GM23338 (cell line): ENCODE measurements at regions not wholly inside any gene's neighbourhood (a gene's known extent, or its start where the extent isn't known, plus 50 kb on each side); places are given as distances from the start of the nearest gene placed in this dataset.
A peak's percentile ranks its signal among the peaks of the same experiment; 100 is the strongest.

Experiments used
- ATAC-seq: fragments of 200-7000 bp; cut with Tn5 transposase; 3 replicates; pipeline ENCODE4 v1.9.1; 2020
- DNase-seq: peaks from one replicate; pipeline ENCODE4 v3.0.0-alpha.2; 2015; ENCODE audit warnings: low spot score
- H2AFZ ChIP-seq: fragments of 200-600 bp; sonication (generic); 2 replicates; pipeline ENCODE4 v1.8.0; 2016; ENCODE audit warnings: antibody characterized with exemption, mild to moderate bottlenecking, moderate library complexity
- H3F3A ChIP-seq: fragments of 200-600 bp; sonication (generic); replicated peaks from 2 replicates; pipeline ENCODE4 v1.8.0; 2017; ENCODE audit warnings: antibody characterized with exemption, mixed run types, low read depth
- H3K27ac ChIP-seq: fragments of 200-600 bp; sonication (generic); 2 replicates; pipeline ENCODE4 v1.6.1; 2016; ENCODE audit warnings: low read depth
- H3K27me3 ChIP-seq: fragments of 200-600 bp; sonication (generic); 2 replicates; pipeline ENCODE4 v1.8.0; 2016; ENCODE audit warnings: mild to moderate bottlenecking, mixed run types, moderate library complexity; ENCODE audit not compliant: insufficient read depth
- H3K36me3 ChIP-seq: fragments of 200-600 bp; sonication (generic); 2 replicates; pipeline ENCODE4 v1.8.0; 2016; ENCODE audit warnings: mild to moderate bottlenecking; ENCODE audit not compliant: insufficient read depth
- H3K4me1 ChIP-seq: fragments of 200-600 bp; sonication (generic); 2 replicates; pipeline ENCODE4 v1.8.0; 2016; ENCODE audit warnings: mild to moderate bottlenecking, moderate library complexity; ENCODE audit not compliant: insufficient read depth
- H3K4me2 ChIP-seq: fragments of 200-600 bp; sonication (generic); 2 replicates; pipeline ENCODE4 v1.7.1; 2017; ENCODE audit warnings: mixed run types
- H3K4me3 ChIP-seq: fragments of 200-600 bp; sonication (generic); 2 replicates; pipeline ENCODE4 v1.6.1; 2016; ENCODE audit warnings: mixed run types
- H3K79me2 ChIP-seq: fragments of 200-600 bp; sonication (generic); replicated peaks from 2 replicates; pipeline ENCODE4 v1.8.0; 2017; ENCODE audit warnings: mild to moderate bottlenecking; ENCODE audit not compliant: insufficient read depth
- H3K9me2 ChIP-seq: fragments of 200-600 bp; sonication (generic); 2 replicates; pipeline ENCODE4 v1.8.0; 2017; ENCODE audit not compliant: insufficient read depth
- H4K20me1 ChIP-seq: fragments of 200-600 bp; sonication (generic); replicated peaks from 2 replicates; pipeline ENCODE4 v1.8.0; 2017; ENCODE audit warnings: mild to moderate bottlenecking; ENCODE audit not compliant: insufficient read depth
- H3K27ac Mint-ChIP-seq: 2 replicates; pipeline ENCODE4 v1.8.0; 2020; ENCODE audit warnings: inconsistent platforms, mild to moderate bottlenecking, moderate library complexity, mixed read lengths
- H3K27me3 Mint-ChIP-seq: 3 replicates; pipeline ENCODE4 v1.8.0; 2022; ENCODE audit warnings: low read depth, mild to moderate bottlenecking, moderate library complexity, mixed read lengths, inconsistent platforms; ENCODE audit not compliant: insufficient read depth, poor library complexity
- H3K36me3 Mint-ChIP-seq: 3 replicates; pipeline ENCODE4 v1.8.0; 2021; ENCODE audit warnings: low read depth, mild to moderate bottlenecking, inconsistent platforms, moderate library complexity, mixed read lengths
- H3K4me1 Mint-ChIP-seq: 3 replicates; pipeline ENCODE4 v1.8.0; 2020; ENCODE audit warnings: mild to moderate bottlenecking, inconsistent platforms, mixed read lengths
- H3K4me3 Mint-ChIP-seq: 3 replicates; pipeline ENCODE4 v1.8.0; 2021; ENCODE audit warnings: moderate library complexity, mild to moderate bottlenecking, inconsistent platforms, mixed read lengths
- H3K9me3 Mint-ChIP-seq: 3 replicates; pipeline ENCODE4 v1.8.0; 2020; ENCODE audit warnings: moderate library complexity, mild to moderate bottlenecking, inconsistent platforms, mixed read lengths
- CTCF ChIP-seq, 2 experiments: fragments of 200-600 bp in 1 of 2; sonication (generic) in 1 of 2; conservative IDR thresholded peaks; 2 replicates each; pipeline versions ENCODE4 v1.5.1 to v1.6.1; 2016 to 2017; ENCODE audit warnings: antibody characterized with exemption in 2 of 2, low read depth in 2 of 2, mild to moderate bottlenecking in 2 of 2, moderate library complexity in 1 of 2
- REST ChIP-seq: IDR thresholded peaks from one replicate; pipeline ENCODE4 v1.6.1; 2018; ENCODE audit warnings: antibody characterized with exemption; ENCODE audit not compliant: unreplicated experiment
- ZNF462 ChIP-seq: fragments of 250-450 bp; sonication (Bioruptor Pico); IDR thresholded peaks from 2 replicates; pipeline ENCODE4 v1.5.0; 2020; ENCODE audit warnings: mild to moderate bottlenecking, moderate library complexity

- no peak for TF ChIP-seq REST
These were observed 456.8 kb downstream of the MED13L start (continued) for GRCh38 chr12:115820656-115821055.

GRCh38 chr12:115818973-115819372 lies 458.5 kb downstream of the MED13L start:
- Histone ChIP-seq H3K4me2 (no peak overlapping the region), H3K4me1 (no peaks in the 10 kb centered on the region), H3K27ac (no peak overlapping the region), H3F3A (no peaks in the 10 kb centered on the region), H3K9me2 (no peaks in the 10 kb centered on the region), H3K79me2 (no peaks in the 10 kb centered on the region), H3K4me3 (no peak overlapping the region), H3K36me3 (no peaks in the 10 kb centered on the region), H3K27me3 (no peaks in the 10 kb centered on the region), H4K20me1 (no peaks in the 10 kb centered on the region), H2AFZ (no peak overlapping the region)
- Mint-ChIP-seq H3K4me3 (no peak overlapping the region), H3K27me3 (no peaks in the 10 kb centered on the region), H3K36me3 (no peaks in the 10 kb centered on the region), H3K27ac (no peak overlapping the region), H3K9me3 (no peaks in the 10 kb centered on the region), H3K4me1 (no peaks in the 10 kb centered on the region)
- TF ChIP-seq CTCF (conservative IDR thresholded peaks at IDR 0.05; ENCODE audit: low read depth in 2 of 2) = peak; percentile 18 to 38; a peak in 3 of 4 replicates
- TF ChIP-seq ZNF462 (CRISPR knock-in tag) = no peak
- ATAC-seq = peak; percentile 68
- DNase-seq = peak; percentile 44
